ENCODE measurements at regions not wholly inside any gene's neighbourhood (a gene's known extent, or its start where the extent isn't known, plus 50 kb on each side); places are given as distances from the start of the nearest gene placed in this dataset.

- TF ChIP-seq RAD21 (IDR thresholded peaks at IDR 0.05), result no peak
- no peak for TF ChIP-seq CTCF (IDR thresholded peaks at IDR 0.05; ENCODE audit: low read depth, low read length, missing input control)
- TF ChIP-seq MAX (IDR thresholded peaks at IDR 0.05), result no peak
- TF ChIP-seq SP1 (IDR thresholded peaks at IDR 0.05), result no peak
- TF ChIP-seq GABPA (IDR thresholded peaks at IDR 0.05 in 1 of 2, conservative IDR thresholded peaks at IDR 0.05 in 1 of 2), result no peak
- no peak for TF ChIP-seq REST (IDR thresholded peaks at IDR 0.05)
Observed at GRCh38 chr3:145063616-145064015, 1092.0 kb downstream of the DIPK2A start.
